ENCODE measurements at regions not wholly inside any gene's neighbourhood (a gene's known extent, or its start where the extent isn't known, plus 50 kb on each side); places are given as distances from the start of the nearest gene placed in this dataset.
"Not testable (repeated sequence)": the region's sequence is repeated elsewhere in the genome, so short reads cannot be mapped to it uniquely, and the experiment has no call there.

DNA sequence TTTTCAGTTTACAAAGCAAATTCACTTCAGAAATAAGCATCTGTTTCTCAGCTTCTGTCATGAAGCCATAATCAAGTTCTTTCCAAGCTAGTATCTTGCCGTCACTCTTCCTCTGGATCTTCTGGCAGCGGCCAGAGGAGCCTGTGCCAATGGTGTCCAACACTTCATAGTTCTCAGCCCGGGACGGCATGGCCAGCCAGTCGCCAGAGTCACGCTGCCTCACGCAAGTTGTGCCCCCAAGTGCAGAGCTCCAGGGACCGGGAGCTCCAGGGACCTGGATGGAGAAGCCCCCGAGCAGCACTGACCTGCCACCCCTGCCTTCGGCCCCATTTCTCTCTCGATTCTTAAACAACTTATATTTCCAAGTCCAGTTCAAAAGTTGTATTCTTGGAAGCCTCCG lies 76.9 kb upstream of the POTEH start:
- TF ChIP-seq POLR2AphosphoS5 (IDR thresholded peaks at IDR 0.05; ENCODE audit: insufficient read depth in 1 of 2, low read depth in 1 of 2); POLR2A (IDR thresholded peaks at IDR 0.05): not testable (repeated sequence)
- TF ChIP-seq, protein P1, sequence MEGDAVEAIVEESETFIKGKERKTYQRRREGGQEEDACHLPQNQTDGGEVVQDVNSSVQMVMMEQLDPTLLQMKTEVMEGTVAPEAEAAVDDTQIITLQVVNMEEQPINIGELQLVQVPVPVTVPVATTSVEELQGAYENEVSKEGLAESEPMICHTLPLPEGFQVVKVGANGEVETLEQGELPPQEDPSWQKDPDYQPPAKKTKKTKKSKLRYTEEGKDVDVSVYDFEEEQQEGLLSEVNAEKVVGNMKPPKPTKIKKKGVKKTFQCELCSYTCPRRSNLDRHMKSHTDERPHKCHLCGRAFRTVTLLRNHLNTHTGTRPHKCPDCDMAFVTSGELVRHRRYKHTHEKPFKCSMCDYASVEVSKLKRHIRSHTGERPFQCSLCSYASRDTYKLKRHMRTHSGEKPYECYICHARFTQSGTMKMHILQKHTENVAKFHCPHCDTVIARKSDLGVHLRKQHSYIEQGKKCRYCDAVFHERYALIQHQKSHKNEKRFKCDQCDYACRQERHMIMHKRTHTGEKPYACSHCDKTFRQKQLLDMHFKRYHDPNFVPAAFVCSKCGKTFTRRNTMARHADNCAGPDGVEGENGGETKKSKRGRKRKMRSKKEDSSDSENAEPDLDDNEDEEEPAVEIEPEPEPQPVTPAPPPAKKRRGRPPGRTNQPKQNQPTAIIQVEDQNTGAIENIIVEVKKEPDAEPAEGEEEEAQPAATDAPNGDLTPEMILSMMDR (IDR thresholded peaks at IDR 0.05) = not testable (repeated sequence)

Measured in vagina (tissue), 2 donors.